ENCODE measurements at regions not wholly inside any gene's neighbourhood (a gene's known extent, or its start where the extent isn't known, plus 50 kb on each side); places are given as distances from the start of the nearest gene placed in this dataset.

GRCh38 chr12:89951050-89951693, 242.5 kb upstream of the ATP2B1 start:
- DNase-seq (ENCODE audit: extremely low read depth, insufficient read length), result no peak

GRCh38 chr12:89950421-89950820, 241.8 kb upstream of the ATP2B1 start:
- peak overlapping the region; percentile 16 for H3K4me3 ChIP-seq (replicated peaks; ENCODE audit: low read depth, low read length)
- H3K36me3 ChIP-seq (ENCODE audit: control insufficient read depth, insufficient read depth, low read length), result no peaks in the 10 kb centered on the region
- no peak for TF ChIP-seq CTCF (IDR thresholded peaks at IDR 0.05; ENCODE audit: insufficient read depth, low read length, poor library complexity, severe bottlenecking)
- no peaks in the 10 kb centered on the region for H3K27me3 ChIP-seq (replicated peaks; ENCODE audit: control insufficient read depth, insufficient read depth, low read length)
- DNase-seq (ENCODE audit: extremely low read depth, insufficient read length), result no peak

More at GRCh38 chr12:89951050-89951693, 242.5 kb upstream of the ATP2B1 start:
- no peaks in the 10 kb centered on the region for H3K36me3 ChIP-seq (ENCODE audit: control insufficient read depth, insufficient read depth, low read length)
- no peak for TF ChIP-seq CTCF (IDR thresholded peaks at IDR 0.05; ENCODE audit: insufficient read depth, low read length, poor library complexity, severe bottlenecking)
- no peaks in the 10 kb centered on the region for H3K27me3 ChIP-seq (replicated peaks; ENCODE audit: control insufficient read depth, insufficient read depth, low read length)
- H3K4me3 ChIP-seq (replicated peaks; ENCODE audit: low read depth, low read length), result no peak overlapping the region

- H3K36me3 ChIP-seq (ENCODE audit: control insufficient read depth, insufficient read depth, low read length), result no peaks in the 10 kb centered on the region
- peak overlapping the region; percentile 16 for H3K4me3 ChIP-seq (replicated peaks; ENCODE audit: low read depth, low read length)
- TF ChIP-seq CTCF (IDR thresholded peaks at IDR 0.05; ENCODE audit: insufficient read depth, low read length, poor library complexity, severe bottlenecking), result peak; percentile 35
- peak; percentile 69 for DNase-seq (ENCODE audit: extremely low read depth, insufficient read length)
- H3K27me3 ChIP-seq (replicated peaks; ENCODE audit: control insufficient read depth, insufficient read depth, low read length), result no peaks in the 10 kb centered on the region
Observed at GRCh38 chr12:89949457-89950195, 241.0 kb upstream of the ATP2B1 start.

GRCh38 chr12:89948271-89949175, 239.9 kb upstream of the ATP2B1 start:
- TF ChIP-seq CTCF (IDR thresholded peaks at IDR 0.05; ENCODE audit: insufficient read depth, low read length, poor library complexity, severe bottlenecking), result no peak
- DNase-seq (ENCODE audit: extremely low read depth, insufficient read length), result no peak
- H3K4me3 ChIP-seq (replicated peaks; ENCODE audit: low read depth, low read length), result no peak overlapping the region
- no peaks in the 10 kb centered on the region for H3K27me3 ChIP-seq (replicated peaks; ENCODE audit: control insufficient read depth, insufficient read depth, low read length)
- H3K36me3 ChIP-seq (ENCODE audit: control insufficient read depth, insufficient read depth, low read length), result no peaks in the 10 kb centered on the region

GRCh38 chr12:89947437-89948270, 239.0 kb upstream of the ATP2B1 start:
- TF ChIP-seq CTCF (IDR thresholded peaks at IDR 0.05; ENCODE audit: insufficient read depth, low read length, poor library complexity, severe bottlenecking), result no peak
- DNase-seq (ENCODE audit: extremely low read depth, insufficient read length), result no peak
- no peak overlapping the region for H3K4me3 ChIP-seq (replicated peaks; ENCODE audit: low read depth, low read length)
- no peaks in the 10 kb centered on the region for H3K36me3 ChIP-seq (ENCODE audit: control insufficient read depth, insufficient read depth, low read length)
- no peaks in the 10 kb centered on the region for H3K27me3 ChIP-seq (replicated peaks; ENCODE audit: control insufficient read depth, insufficient read depth, low read length)
